ENCODE measurements at regions not wholly inside any gene's neighbourhood (a gene's known extent, or its start where the extent isn't known, plus 50 kb on each side); places are given as distances from the start of the nearest gene placed in this dataset.
"Not testable (repeated sequence)": the region's sequence is repeated elsewhere in the genome, so short reads cannot be mapped to it uniquely, and the experiment has no call there.

GRCh38 chr3:103203441-103203840 is 768.6 kb downstream of the ZPLD1 start:
- DNase-seq: no peak

- DNase-seq: no peak
Observed at GRCh38 chr3:103210583-103210982, 775.8 kb downstream of the ZPLD1 start.

GRCh38 chr3:103218146-103218545 is 783.3 kb downstream of the ZPLD1 start:
- DNase-seq: no peak

GRCh38 chr3:103218793-103219192 is 784.0 kb downstream of the ZPLD1 start:
- DNase-seq: no peak

GRCh38 chr3:103227651-103228050 is 792.8 kb downstream of the ZPLD1 start:
- no peak for DNase-seq

GRCh38 chr3:103247459-103247858 is 812.6 kb downstream of the ZPLD1 start:
- DNase-seq: no peak

GRCh38 chr3:103254827-103255226 is 820.0 kb downstream of the ZPLD1 start:
- not testable (repeated sequence) for DNase-seq

- no peak for DNase-seq
Observed at GRCh38 chr3:103269287-103269686, 834.5 kb downstream of the ZPLD1 start.

GRCh38 chr3:103271575-103271974 is 836.8 kb downstream of the ZPLD1 start:
- no peak for DNase-seq

GRCh38 chr3:103295974-103296570 is 861.3 kb downstream of the ZPLD1 start:
- DNase-seq: no peak

- not testable (repeated sequence) for DNase-seq
Observed at GRCh38 chr3:103297502-103297901, 862.7 kb downstream of the ZPLD1 start.

GRCh38 chr3:103306104-103306503 is 871.3 kb downstream of the ZPLD1 start:
- DNase-seq: no peak

GRCh38 chr3:103308921-103309320 is 874.1 kb downstream of the ZPLD1 start:
- no peak for DNase-seq

GRCh38 chr3:103319912-103320311 is 885.1 kb downstream of the ZPLD1 start:
- DNase-seq: no peak

GRCh38 chr3:103337179-103337845 is 902.5 kb downstream of the ZPLD1 start:
- DNase-seq: no peak

- no peak for DNase-seq
Observed at GRCh38 chr3:103341078-103341606, 906.3 kb downstream of the ZPLD1 start.

GRCh38 chr3:103342205-103342731 is 907.5 kb downstream of the ZPLD1 start:
- no peak for DNase-seq

- no peak for DNase-seq
Observed at GRCh38 chr3:103349760-103350159, 914.9 kb downstream of the ZPLD1 start.

GRCh38 chr3:103365467-103365866 is 930.7 kb downstream of the ZPLD1 start:
- DNase-seq: no peak

GRCh38 chr3:103367481-103367880 is 932.7 kb downstream of the ZPLD1 start:
- DNase-seq: no peak

- DNase-seq: no peak
Observed at GRCh38 chr3:103371411-103371810, 936.6 kb downstream of the ZPLD1 start.

GRCh38 chr3:103372031-103372430 is 937.2 kb downstream of the ZPLD1 start:
- no peak for DNase-seq

GRCh38 chr3:103380391-103380790 is 945.6 kb downstream of the ZPLD1 start:
- DNase-seq: no peak
